Panc1 (cell line): ENCODE measurements at regions not wholly inside any gene's neighbourhood (a gene's known extent, or its start where the extent isn't known, plus 50 kb on each side); places are given as distances from the start of the nearest gene placed in this dataset.

Source experiments
- CTCF ChIP-seq: fragments of 450-650 bp; IDR thresholded peaks from 2 replicates; pipeline ENCODE4 v1.5.1; 2017; ENCODE audit warnings: mild to moderate bottlenecking
- POLR2AphosphoS5 ChIP-seq: IDR thresholded peaks from 2 replicates; pipeline ENCODE4 v1.6.1; 2012; ENCODE audit warnings: mild to moderate bottlenecking, low read depth, low read length, moderate library complexity
- REST ChIP-seq, 2 experiments: IDR thresholded peaks; 2 replicates each; pipeline ENCODE4 v1.6.1; 2011 to 2012; ENCODE audit warnings: low read depth in 2 of 2, control low read depth in 1 of 2, low read length in 1 of 2, mild to moderate bottlenecking in 1 of 2, moderate library complexity in 1 of 2; ENCODE audit not compliant: insufficient read depth in 1 of 2
- SIN3A ChIP-seq: IDR thresholded peaks from 2 replicates; pipeline ENCODE4 v1.6.1; 2012; ENCODE audit warnings: low read depth, mild to moderate bottlenecking, low read length, moderate library complexity, borderline replicate concordance; ENCODE audit not compliant: insufficient read depth

- TF ChIP-seq CTCF (no peak), SIN3A (no peak), POLR2AphosphoS5 (no peak), REST (IDR thresholded peaks at IDR 0.05; ENCODE audit: insufficient read depth in 1 of 2, low read depth in 2 of 2, low read length in 1 of 2) (no peak)
Measured at GRCh38 chr2:183347969-183348368, 223.7 kb downstream of the NUP35 start.
